Esophagus muscularis mucosa (tissue), 3 donors: ENCODE measurements at regions not wholly inside any gene's neighbourhood (a gene's known extent, or its start where the extent isn't known, plus 50 kb on each side); places are given as distances from the start of the nearest gene placed in this dataset.

Source experiments
- EP300 ChIP-seq: sonication (generic); formaldehyde crosslinking; IDR thresholded peaks from one replicate; pipeline ENCODE4 v1.6.1; 2017; ENCODE audit warnings: antibody characterized with exemption
- POLR2A ChIP-seq: fragments of 450-650 bp; IDR thresholded peaks from one replicate; pipeline ENCODE4 v1.6.1; 2017; ENCODE audit warnings: antibody characterized with exemption, moderate library complexity, mild to moderate bottlenecking, low read depth
- POLR2AphosphoS5 ChIP-seq, 2 donors: sonication (generic); formaldehyde crosslinking; IDR thresholded peaks; one replicate each; pipeline ENCODE4 v1.6.1; 2017; ENCODE audit warnings: antibody characterized with exemption in 2 of 2

DNA sequence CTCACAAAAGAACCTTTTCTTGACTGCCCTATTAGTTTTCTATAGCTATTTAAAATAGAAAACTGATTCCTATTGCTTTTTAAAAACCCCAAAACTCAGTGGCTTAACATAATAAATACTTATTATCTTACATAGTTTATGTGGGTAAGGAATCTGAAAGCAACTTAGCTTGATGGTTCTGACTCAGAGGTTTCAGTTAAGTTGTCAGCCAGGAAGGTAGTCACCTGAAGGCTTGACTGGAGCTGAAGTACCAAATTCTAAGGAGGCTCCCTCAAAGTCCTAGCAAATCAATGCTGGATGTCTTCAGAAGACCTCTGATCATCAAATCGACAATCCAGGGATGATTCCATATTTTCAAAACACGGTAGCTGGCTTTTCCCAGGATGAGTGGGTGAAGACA lies 546.6 kb upstream of the CDH2 start:
- TF ChIP-seq POLR2AphosphoS5 (IDR thresholded peaks at IDR 0.05) = no peak
- no peak for TF ChIP-seq POLR2A
- TF ChIP-seq EP300 = no peak
